B cell (primary cell): ENCODE measurements at regions not wholly inside any gene's neighbourhood (a gene's known extent, or its start where the extent isn't known, plus 50 kb on each side); places are given as distances from the start of the nearest gene placed in this dataset.

Source experiments
- EZH2 ChIP-seq: IDR thresholded peaks from 2 replicates; pipeline ENCODE4 v1.6.1; 2012; ENCODE audit warnings: borderline replicate concordance, low read depth, mild to moderate bottlenecking, moderate library complexity, low read length; ENCODE audit not compliant: insufficient read depth, poor library complexity, severe bottlenecking
- TF ChIP-seq, protein P1 (sequence below): fragments of 200-600 bp; IDR thresholded peaks from one replicate; pipeline ENCODE4 v1.8.0; 2022; ENCODE audit warnings: antibody characterized with exemption, mild to moderate bottlenecking

DNA sequence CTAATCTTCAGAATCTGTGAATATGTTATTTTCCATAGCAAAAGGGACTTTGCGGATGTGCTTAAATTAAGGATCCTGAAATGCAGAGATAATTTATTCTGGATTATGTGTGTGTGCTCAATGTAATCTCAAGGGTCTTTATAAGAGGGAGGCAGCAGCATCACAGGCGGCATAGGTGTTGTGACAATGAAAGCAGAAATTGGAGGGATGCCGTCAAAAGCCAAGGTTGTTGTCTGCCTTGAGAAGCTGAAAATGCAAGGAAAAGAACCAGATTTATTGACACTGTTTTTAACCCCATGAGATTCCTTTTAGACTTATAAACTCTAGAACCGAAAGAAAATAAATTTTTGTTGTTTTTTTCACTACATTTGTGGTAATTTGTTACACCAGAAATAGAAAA, 948.5 kb downstream of the TLE4 start:
- TF ChIP-seq, protein P1, sequence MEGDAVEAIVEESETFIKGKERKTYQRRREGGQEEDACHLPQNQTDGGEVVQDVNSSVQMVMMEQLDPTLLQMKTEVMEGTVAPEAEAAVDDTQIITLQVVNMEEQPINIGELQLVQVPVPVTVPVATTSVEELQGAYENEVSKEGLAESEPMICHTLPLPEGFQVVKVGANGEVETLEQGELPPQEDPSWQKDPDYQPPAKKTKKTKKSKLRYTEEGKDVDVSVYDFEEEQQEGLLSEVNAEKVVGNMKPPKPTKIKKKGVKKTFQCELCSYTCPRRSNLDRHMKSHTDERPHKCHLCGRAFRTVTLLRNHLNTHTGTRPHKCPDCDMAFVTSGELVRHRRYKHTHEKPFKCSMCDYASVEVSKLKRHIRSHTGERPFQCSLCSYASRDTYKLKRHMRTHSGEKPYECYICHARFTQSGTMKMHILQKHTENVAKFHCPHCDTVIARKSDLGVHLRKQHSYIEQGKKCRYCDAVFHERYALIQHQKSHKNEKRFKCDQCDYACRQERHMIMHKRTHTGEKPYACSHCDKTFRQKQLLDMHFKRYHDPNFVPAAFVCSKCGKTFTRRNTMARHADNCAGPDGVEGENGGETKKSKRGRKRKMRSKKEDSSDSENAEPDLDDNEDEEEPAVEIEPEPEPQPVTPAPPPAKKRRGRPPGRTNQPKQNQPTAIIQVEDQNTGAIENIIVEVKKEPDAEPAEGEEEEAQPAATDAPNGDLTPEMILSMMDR = no peak
- no peak for TF ChIP-seq EZH2
